ENCODE measurements at regions not wholly inside any gene's neighbourhood (a gene's known extent, or its start where the extent isn't known, plus 50 kb on each side); places are given as distances from the start of the nearest gene placed in this dataset.

DNA sequence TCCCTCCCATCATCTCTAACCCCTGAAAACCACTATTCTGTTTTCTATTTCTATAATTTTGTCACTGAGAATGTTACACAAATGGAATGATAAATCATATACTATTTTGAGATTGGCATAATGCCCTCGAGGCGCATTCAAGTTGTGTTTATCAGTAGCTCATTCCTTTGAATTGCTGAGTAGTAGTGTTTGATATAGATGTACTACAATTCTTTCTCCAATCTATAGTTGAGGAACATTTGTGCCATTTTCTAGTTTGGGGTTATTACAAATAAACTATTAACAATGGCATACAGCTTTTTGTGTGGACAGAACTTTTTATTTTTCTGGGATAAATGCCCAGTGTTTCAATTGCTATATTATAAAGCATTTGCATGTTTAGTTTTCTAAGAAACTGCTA, 86.0 kb downstream of the CCR1 start:
- Mint-ChIP-seq H3K4me3 (no peak overlapping the region), H3K27ac (no peak overlapping the region)

DNA sequence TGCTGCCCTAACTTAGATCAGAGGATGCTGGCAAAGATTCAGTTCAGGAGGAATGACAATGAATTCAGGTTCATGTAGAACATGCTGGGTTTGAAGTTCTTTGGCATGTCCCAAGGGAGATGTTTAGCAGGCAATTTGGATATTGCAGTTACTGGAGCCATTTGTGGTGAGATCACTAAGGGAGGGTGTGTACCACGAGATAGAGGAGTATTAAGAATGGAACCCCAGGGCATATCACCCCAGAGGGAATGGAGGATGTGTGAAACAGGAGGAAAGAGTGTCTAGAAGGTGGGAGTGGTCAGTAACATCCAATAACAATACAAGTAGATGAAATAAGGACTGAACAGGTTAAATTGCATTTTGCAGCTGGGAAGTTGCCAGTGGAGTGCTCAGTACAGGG, 87.1 kb downstream of the CCR1 start:
- no peak for ATAC-seq
- peaks cover 3% of the 10 kb centered on the region for H3K9me3 Mint-ChIP-seq
- H3K4me1 Mint-ChIP-seq = no peaks in the 10 kb centered on the region
- no peaks in the 10 kb centered on the region for H3K27me3 Mint-ChIP-seq
- no peaks in the 10 kb centered on the region for H3K36me3 Mint-ChIP-seq
- H3K27ac Mint-ChIP-seq = no peak overlapping the region
- no peak overlapping the region for H3K4me3 Mint-ChIP-seq

More for the DNA sequence above, 86.0 kb downstream of the CCR1 start:
- Mint-ChIP-seq H3K27me3 (no peaks in the 10 kb centered on the region), H3K36me3 (no peaks in the 10 kb centered on the region), H3K9me3 (peaks cover 3% of the 10 kb centered on the region), H3K4me1 (no peaks in the 10 kb centered on the region)
- ATAC-seq = no peak

DNA sequence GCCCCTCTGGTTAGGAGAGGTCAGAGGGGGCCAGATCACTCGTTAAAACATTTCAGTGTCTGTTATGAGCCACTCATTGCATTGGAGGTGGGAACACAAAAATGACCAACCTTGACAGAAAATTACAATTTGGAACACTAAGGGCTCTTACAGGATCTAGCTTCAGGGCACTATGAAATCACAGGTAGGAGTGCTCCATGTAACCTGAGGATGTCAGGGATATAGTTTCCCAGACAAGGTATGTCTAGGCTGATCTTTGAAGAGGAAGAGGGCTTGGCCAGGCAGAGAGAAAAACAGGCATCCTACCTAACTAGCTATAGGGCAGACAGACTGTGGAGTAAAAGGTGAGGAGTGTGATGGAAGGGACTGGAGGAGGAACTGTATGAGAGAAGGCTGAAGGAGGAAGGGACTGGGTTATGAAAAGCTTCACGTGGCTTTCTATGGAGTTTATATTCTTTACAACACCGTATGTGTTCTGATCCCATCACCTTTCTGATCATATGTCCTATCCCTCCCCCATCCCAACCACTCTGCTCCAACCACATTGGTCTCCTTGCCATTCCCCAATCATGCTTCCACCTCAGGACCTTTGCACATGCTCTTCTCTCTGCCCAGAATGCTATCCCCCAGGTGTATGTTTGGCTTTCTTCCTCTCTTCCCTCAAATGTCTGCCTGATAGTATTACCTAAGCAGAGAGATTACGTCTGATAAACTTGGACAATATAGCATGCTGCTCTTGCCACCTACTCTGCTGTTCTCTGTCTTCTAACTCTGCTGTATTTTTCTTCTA, 88.2 kb downstream of the CCR1 start:
- Mint-ChIP-seq H3K27me3 (no peaks in the 10 kb centered on the region), H3K4me1 (no peaks in the 10 kb centered on the region), H3K27ac (no peak overlapping the region), H3K9me3 (peaks cover 3% of the 10 kb centered on the region), H3K4me3 (no peak overlapping the region), H3K36me3 (no peaks in the 10 kb centered on the region)
- no peak for ATAC-seq

DNA sequence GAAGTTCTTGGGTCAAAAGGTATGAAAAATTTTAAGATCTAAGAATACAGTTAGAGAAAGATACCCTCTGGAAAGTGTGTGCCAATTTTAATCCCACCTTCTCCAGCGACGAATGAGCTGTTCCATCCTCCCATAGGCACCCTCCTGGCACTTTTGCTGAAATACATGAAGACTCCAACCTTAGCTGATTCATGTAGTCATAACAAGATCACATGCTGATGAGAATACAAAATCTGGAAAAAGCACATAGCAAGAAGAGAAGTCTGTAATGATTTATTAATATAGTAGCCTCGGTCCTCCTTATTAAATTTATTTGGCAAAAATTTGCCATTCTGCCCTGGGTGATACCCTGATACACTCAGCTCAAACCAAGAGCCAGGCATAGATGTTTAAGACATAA, 88.9 kb downstream of the CCR1 start:
- H3K4me3 Mint-ChIP-seq = no peak overlapping the region
- ATAC-seq = no peak
- no peak overlapping the region for H3K27ac Mint-ChIP-seq
- H3K27me3 Mint-ChIP-seq = no peaks in the 10 kb centered on the region
- H3K4me1 Mint-ChIP-seq = no peaks in the 10 kb centered on the region
- peaks cover 3% of the 10 kb centered on the region for H3K9me3 Mint-ChIP-seq
- no peaks in the 10 kb centered on the region for H3K36me3 Mint-ChIP-seq

DNA sequence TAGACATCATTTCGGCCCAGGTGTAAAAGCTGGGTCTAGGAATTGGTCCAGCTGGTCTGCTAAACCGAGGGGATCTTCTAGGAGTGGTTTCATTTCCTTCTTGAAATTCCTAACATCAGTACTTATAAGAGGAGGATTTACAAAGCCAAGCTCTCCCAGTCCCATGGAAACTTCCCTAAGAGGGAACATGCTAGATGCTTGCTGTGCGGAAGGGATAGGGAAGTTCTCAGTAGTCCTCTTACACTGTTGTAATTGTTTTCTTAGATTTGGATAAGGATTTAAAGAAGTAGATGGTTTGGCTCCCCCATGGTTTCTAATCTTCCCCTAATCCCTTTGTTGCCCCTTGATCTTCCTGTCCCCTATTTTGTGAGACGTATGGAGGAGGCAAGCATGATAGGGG, 89.7 kb upstream of the XCR1 start:
- Mint-ChIP-seq H3K27me3 (no peaks in the 10 kb centered on the region), H3K36me3 (no peaks in the 10 kb centered on the region), H3K9me3 (peaks cover 3% of the 10 kb centered on the region), H3K4me1 (no peaks in the 10 kb centered on the region), H3K27ac (no peak overlapping the region), H3K4me3 (no peak overlapping the region)
- no peak for ATAC-seq

DNA sequence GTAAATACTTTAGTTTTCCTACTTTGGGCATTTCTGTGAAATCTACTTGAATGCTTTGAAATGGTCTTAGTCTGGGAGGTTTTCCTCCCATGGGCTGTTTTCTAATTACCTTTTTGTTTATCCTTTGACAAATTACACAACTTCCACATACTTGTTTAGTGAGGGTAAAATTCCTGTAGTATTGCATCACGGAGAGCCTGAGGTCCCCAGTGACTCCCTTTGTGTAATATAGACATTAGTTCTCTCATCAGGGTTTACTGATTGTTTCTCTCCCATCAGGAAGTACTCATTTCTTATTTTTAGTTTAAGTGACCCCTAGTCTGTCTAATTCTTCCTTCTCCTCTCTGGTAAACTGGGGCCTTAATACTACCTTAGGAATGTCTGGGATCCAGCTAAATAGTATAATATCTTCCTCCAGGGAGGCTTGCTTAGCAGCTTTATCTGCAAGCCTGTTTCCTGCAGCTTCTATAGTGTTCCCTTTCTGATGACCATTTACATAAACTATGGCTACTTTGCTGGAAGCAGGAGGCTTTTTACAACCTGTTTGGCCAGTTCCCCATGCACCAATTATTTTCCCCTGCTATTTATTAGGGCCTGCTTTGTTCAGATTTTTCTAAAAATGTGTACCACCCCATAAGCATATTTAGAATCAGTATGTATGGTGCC, 87.2 kb upstream of the XCR1 start:
- H3K4me1 Mint-ChIP-seq = peaks cover 17% of the 10 kb centered on the region
- no peak for ATAC-seq

DNA sequence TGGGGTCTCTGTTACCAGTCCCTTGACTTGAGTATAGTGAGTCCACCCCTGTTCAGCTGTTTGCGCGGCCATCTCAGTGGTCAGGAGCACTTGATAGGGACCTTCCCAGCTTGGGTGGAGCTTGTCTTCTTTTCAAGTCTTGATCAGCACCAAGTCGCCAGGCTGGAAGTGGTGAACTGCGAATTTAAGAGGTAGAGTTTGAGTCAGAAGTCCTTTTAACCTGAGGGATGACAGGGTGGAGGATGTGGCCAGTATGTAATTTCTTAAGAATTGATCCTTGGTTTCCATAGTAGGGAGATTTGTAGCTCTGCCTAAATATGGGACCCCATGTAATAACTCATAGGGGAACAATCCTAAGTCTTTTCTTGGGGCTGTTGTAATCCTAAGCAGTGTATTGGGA, 86.3 kb upstream of the XCR1 start:
- Mint-ChIP-seq H3K27me3 (no peaks in the 10 kb centered on the region), H3K4me3 (no peak overlapping the region), H3K27ac (no peak overlapping the region), H3K36me3 (no peaks in the 10 kb centered on the region), H3K9me3 (no peaks in the 10 kb centered on the region), H3K4me1 (peaks cover 26% of the 10 kb centered on the region)
- ATAC-seq = no peak

More for the DNA sequence above, 87.2 kb upstream of the XCR1 start:
- H3K4me3 Mint-ChIP-seq = no peak overlapping the region
- no peaks in the 10 kb centered on the region for H3K27me3 Mint-ChIP-seq
- H3K9me3 Mint-ChIP-seq = no peaks in the 10 kb centered on the region
- H3K36me3 Mint-ChIP-seq = no peaks in the 10 kb centered on the region
- no peak overlapping the region for H3K27ac Mint-ChIP-seq

DNA sequence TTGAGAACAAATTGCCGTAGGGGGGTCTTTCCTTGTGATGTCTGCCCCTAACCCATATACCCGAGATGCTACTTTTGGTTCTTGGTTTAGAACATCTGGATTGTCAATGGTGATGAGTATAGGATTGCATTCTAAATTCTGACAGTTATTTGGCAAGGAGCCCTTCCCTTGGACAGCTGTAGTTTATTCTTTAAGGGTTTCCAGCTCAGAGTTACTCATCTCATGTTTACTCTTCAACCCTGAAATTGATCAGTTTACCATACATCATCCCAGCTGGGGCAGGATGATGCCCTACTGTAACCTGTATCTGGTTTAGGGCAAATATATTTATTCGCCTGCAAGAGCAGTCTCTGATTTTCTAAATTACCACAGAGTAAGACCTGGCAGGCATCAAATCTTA, 85.7 kb upstream of the XCR1 start:
- Mint-ChIP-seq H3K27me3 (no peaks in the 10 kb centered on the region), H3K4me3 (no peak overlapping the region), H3K27ac (no peak overlapping the region), H3K4me1 (peaks cover 30% of the 10 kb centered on the region), H3K36me3 (no peaks in the 10 kb centered on the region), H3K9me3 (no peaks in the 10 kb centered on the region)
- no peak for ATAC-seq

DNA sequence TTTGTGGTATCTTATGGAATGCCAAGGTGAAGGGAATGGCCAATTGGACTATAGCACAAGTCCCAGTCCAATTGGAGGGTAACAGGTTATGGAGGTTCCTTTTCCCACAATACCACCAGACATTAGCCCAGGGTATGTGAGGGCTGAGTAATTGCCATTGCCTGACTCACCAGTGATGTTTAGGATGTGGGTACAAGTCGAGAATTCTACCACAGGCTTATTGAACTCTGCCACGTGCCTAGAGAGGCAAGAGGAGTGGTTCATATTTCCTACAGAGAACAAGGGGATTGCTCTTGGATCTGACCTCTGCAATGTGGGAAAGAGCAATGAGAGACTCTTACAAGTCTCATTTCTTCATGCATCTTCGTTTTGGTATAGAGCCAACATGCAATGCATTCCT, 85.0 kb upstream of the XCR1 start:
- H3K4me3 Mint-ChIP-seq = no peak overlapping the region
- no peaks in the 10 kb centered on the region for H3K27me3 Mint-ChIP-seq
- H3K36me3 Mint-ChIP-seq = no peaks in the 10 kb centered on the region
- no peak overlapping the region for H3K27ac Mint-ChIP-seq
- no peaks in the 10 kb centered on the region for H3K9me3 Mint-ChIP-seq
- H3K4me1 Mint-ChIP-seq = peaks cover 30% of the 10 kb centered on the region
- no peak for ATAC-seq

DNA sequence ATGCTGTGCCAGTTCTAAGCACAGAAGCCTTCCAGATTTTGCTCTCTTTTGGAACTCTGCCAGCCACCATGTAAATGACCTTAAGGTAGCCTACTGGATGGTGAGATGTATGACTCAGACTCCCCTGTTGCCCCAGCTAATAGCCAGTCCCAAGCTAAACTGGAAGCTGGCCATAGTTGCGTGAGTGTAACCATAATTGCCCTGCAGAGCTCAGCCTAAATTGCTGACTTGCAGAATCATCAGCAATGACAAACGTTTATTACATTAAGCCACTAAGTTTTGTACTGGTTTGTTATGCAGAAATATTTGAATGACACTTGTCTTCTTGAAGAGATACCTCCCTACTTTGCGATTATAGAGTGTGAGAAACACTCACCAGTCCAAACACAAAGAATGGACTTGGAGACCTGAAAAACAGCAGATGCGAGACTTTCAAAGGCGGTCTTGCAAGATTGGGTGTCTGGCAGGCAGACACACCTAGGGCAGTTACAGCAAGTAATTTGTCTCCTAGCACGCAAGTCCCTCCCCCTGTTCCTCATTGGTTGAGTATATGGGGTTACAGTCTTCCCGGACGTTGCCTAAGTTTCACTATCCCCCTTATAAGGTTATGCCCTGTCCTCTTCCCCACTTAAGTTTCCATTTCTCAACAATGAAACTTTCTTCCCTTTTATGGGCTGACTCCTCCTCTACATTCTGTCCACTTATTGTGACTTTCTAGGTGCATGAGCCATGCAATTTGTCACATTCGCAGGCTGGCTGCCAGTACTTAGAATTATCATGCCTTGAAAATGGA, 83.6 kb upstream of the XCR1 start:
- H3K4me1 Mint-ChIP-seq = peaks cover 30% of the 10 kb centered on the region
- ATAC-seq = no peak
- no peak overlapping the region for H3K27ac Mint-ChIP-seq
- no peaks in the 10 kb centered on the region for H3K9me3 Mint-ChIP-seq
- no peak overlapping the region for H3K4me3 Mint-ChIP-seq
- no peaks in the 10 kb centered on the region for H3K27me3 Mint-ChIP-seq
- no peaks in the 10 kb centered on the region for H3K36me3 Mint-ChIP-seq

DNA sequence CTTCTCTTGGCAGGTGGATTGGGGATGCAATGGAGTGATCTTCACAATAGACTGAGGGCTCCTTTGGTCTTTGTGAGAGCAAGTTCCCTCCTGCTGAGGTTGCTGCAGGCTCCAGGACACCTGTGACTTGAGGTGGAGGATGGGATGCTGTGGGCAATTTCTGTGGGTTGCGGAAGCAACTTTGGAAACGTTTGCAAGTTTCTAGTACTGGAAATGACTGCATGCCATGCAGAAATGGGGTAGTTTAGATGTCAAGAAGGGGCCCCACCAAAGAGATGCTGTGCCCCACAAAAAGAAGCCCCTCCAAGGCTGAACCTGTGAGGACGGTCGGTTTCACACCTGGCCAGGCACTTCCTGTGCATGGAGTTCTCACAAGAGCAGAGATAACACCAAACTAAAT, 80.4 kb upstream of the XCR1 start:
- Mint-ChIP-seq H3K9me3 (no peaks in the 10 kb centered on the region), H3K4me1 (peaks cover 47% of the 10 kb centered on the region), H3K4me3 (no peak overlapping the region), H3K27me3 (no peaks in the 10 kb centered on the region), H3K36me3 (no peaks in the 10 kb centered on the region), H3K27ac (no peak overlapping the region)
- ATAC-seq = no peak

DNA sequence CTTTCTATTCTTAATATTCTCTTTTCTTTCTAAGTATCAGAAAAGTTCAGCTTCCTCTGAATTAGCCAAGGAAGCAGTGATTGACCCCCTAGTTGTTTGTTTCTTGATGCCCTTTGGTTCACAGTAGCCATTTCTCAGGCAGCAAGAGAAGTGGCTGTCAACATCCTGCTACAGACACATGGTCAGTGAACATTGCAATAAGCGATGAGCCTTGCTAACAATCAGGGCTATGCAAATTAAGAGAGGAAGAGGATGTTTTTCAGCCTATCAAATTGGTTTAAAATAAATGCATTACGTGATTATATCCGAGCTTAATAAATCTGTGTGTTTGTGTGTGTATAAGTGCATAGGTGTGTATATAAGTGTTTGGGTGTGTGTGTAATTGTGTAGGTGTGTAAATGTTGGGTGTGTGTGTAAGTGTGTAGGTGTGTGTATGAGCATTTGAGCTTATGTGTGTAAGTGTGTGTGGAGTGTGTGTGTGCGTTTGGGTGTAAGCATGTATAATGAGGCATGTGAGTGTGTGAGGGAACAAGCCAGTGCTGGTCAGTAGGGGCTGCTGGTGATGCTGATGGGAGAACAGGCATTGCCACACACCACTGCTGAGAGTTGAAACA, 78.1 kb upstream of the XCR1 start:
- ATAC-seq = no peak
- peaks cover 46% of the 10 kb centered on the region for H3K4me1 Mint-ChIP-seq
- H3K27ac Mint-ChIP-seq = peak overlapping the region; percentile 3
- H3K9me3 Mint-ChIP-seq = no peaks in the 10 kb centered on the region
- no peaks in the 10 kb centered on the region for H3K27me3 Mint-ChIP-seq
- no peaks in the 10 kb centered on the region for H3K36me3 Mint-ChIP-seq
- H3K4me3 Mint-ChIP-seq = no peak overlapping the region

DNA sequence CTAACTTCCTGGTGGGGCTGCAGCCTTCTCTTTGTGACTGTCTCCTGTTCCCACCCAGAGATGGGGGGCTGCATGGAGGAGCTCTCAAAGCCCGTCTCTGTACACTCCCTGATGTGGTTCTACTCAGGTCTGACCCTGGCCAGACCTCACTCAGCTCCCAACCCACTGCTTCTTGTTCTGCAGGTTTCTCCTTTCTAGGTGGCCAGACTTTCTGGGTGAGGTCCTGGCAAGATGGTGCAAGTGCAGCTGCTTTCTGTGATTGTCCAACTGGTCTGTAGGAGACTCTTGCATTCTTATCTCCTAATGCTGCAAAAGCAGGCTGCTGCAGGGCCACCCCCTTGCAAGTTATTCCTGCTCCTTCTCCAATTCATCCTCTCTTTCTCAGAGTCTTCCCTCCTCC, 77.4 kb upstream of the XCR1 start:
- peaks cover 44% of the 10 kb centered on the region for H3K4me1 Mint-ChIP-seq
- H3K36me3 Mint-ChIP-seq = no peaks in the 10 kb centered on the region
- peak overlapping the region; percentile 3 for H3K27ac Mint-ChIP-seq
- no peak for ATAC-seq
- H3K27me3 Mint-ChIP-seq = no peaks in the 10 kb centered on the region
- H3K4me3 Mint-ChIP-seq = no peak overlapping the region
- no peaks in the 10 kb centered on the region for H3K9me3 Mint-ChIP-seq

DNA sequence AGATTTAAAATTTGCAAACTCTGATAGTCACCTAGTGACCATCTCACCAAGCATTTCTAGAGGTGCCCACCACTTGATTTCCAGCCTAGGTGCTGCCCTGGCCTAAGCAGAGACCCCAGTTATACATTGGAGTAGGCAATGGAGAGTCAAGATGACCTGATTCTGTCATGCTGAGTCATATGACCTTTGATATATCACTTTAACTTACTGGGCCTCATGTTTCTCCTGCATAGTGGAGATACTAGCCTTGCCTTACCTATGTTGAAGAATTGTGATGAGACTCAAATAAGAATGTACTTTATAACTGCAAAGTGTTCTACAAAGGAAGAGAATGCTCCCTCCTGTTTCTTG, 75.5 kb upstream of the XCR1 start:
- H3K4me1 Mint-ChIP-seq = peaks cover 48% of the 10 kb centered on the region
- H3K9me3 Mint-ChIP-seq = no peaks in the 10 kb centered on the region
- H3K36me3 Mint-ChIP-seq = no peaks in the 10 kb centered on the region
- peak overlapping the region; percentile 48 for H3K27ac Mint-ChIP-seq
- no peak overlapping the region for H3K4me3 Mint-ChIP-seq
- ATAC-seq = no peak
- no peaks in the 10 kb centered on the region for H3K27me3 Mint-ChIP-seq

DNA sequence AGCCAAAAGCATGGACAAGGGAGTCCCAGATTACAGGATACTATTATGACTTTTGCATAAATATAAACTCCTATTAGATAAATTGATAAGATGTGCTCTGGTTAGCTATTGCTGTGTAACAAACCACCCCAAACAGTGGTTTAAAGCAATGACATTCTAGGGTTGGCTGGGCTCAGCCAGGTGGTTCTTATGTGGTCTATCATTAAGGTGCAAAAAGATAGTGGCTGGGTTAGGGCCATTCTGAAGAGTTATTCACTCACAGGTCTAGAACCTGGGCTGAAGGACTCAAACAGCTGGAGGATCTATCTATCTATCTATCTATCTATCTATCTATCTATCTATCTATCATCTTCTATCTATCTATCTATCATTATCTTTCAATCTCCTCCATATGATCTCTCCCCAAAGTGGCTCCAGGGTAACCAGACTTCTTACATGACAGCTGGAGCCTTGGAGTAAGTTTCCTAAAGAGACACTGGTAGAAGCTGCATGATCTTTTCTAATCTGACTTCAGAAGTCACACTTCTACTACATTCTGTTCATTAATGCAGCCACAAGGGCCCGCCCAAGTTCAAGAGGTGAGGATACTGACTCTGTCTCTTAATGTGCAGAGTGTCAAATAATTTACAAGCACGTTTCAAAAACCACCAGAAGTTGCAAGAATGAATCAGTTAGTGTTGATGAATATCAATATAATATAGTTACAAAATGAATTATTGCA, 74.9 kb upstream of the XCR1 start:
- Mint-ChIP-seq H3K4me1 (peaks cover 54% of the 10 kb centered on the region), H3K27me3 (no peaks in the 10 kb centered on the region), H3K27ac (peak overlapping the region; percentile 48), H3K4me3 (no peak overlapping the region), H3K36me3 (no peaks in the 10 kb centered on the region), H3K9me3 (no peaks in the 10 kb centered on the region)
- no peak for ATAC-seq
